DND-41 (cell line): ENCODE measurements at regions not wholly inside any gene's neighbourhood (a gene's known extent, or its start where the extent isn't known, plus 50 kb on each side); places are given as distances from the start of the nearest gene placed in this dataset.
"Not testable (repeated sequence)": the region's sequence is repeated elsewhere in the genome, so short reads cannot be mapped to it uniquely, and the experiment has no call there.

Source experiments
- ATAC-seq: fragments of 200-7000 bp; cut with Tn5 transposase; 3 replicates; pipeline ENCODE4 v1.9.1; 2021; ENCODE audit warnings: low read depth; ENCODE audit not compliant: insufficient read depth
- DNase-seq: peaks from one replicate; pipeline ENCODE4 v3.0.0-alpha.2; 2020
- H2AFZ ChIP-seq: 2 replicates; pipeline ENCODE4 v1.6.0; 2012; ENCODE audit warnings: low read depth, low read length
- H3K27ac ChIP-seq: 2 replicates; pipeline ENCODE4 v1.5.1; 2012; ENCODE audit warnings: low read length, inconsistent platforms
- H3K27me3 ChIP-seq: fragments of 200-600 bp; sonication (generic); 2 replicates; pipeline ENCODE4 v1.6.0; 2012; ENCODE audit warnings: low read length, mild to moderate bottlenecking, inconsistent platforms; ENCODE audit not compliant: insufficient read depth, poor library complexity
- H3K36me3 ChIP-seq: 2 replicates; pipeline ENCODE4 v1.5.1; 2012; ENCODE audit warnings: low read length, inconsistent platforms; ENCODE audit not compliant: insufficient read depth
- H3K4me1 ChIP-seq: 2 replicates; pipeline ENCODE4 v1.5.1; 2012; ENCODE audit warnings: mild to moderate bottlenecking, low read length; ENCODE audit not compliant: insufficient read depth
- H3K4me2 ChIP-seq: 2 replicates; pipeline ENCODE4 v1.6.0; 2012; ENCODE audit warnings: mild to moderate bottlenecking, moderate library complexity, low read length, inconsistent platforms; ENCODE audit not compliant: insufficient read depth
- H3K4me3 ChIP-seq, 2 experiments: fragments of 200-600 bp in 1 of 2; shearing (Covaris generic) in 1 of 2; 2 replicates each; pipeline ENCODE4 v1.5.1; 2012 to 2016; ENCODE audit warnings: inconsistent platforms in 2 of 2, low read length in 2 of 2, mild to moderate bottlenecking in 2 of 2, low read depth in 1 of 2, moderate library complexity in 1 of 2
- H3K79me2 ChIP-seq: 2 replicates; pipeline ENCODE4 v1.6.0; 2012; ENCODE audit warnings: low read length, inconsistent platforms; ENCODE audit not compliant: insufficient read depth
- H3K9ac ChIP-seq: 2 replicates; pipeline ENCODE4 v1.6.0; 2012; ENCODE audit warnings: low read depth, mild to moderate bottlenecking, inconsistent platforms, low read length, moderate library complexity
- H3K9me3 ChIP-seq: 2 replicates; pipeline ENCODE4 v1.5.1; 2012; ENCODE audit warnings: low read length, moderate library complexity, mild to moderate bottlenecking, inconsistent platforms; ENCODE audit not compliant: insufficient read depth, severe bottlenecking
- H4K20me1 ChIP-seq: 2 replicates; pipeline ENCODE4 v1.6.0; 2012; ENCODE audit warnings: low read length; ENCODE audit not compliant: insufficient read depth
- EZH2 ChIP-seq: IDR thresholded peaks from 3 replicates; pipeline ENCODE4 v1.6.1; 2012; ENCODE audit warnings: borderline replicate concordance, low read depth, mild to moderate bottlenecking, moderate library complexity, low read length, inconsistent platforms; ENCODE audit not compliant: severe bottlenecking
- TF ChIP-seq, protein P1 (sequence below): IDR thresholded peaks from 2 replicates; pipeline ENCODE4 v1.5.1; 2012; ENCODE audit warnings: borderline replicate concordance, low read length, moderate library complexity, mild to moderate bottlenecking; ENCODE audit not compliant: poor library complexity, severe bottlenecking; ENCODE audit errors: extremely low read depth

DNA sequence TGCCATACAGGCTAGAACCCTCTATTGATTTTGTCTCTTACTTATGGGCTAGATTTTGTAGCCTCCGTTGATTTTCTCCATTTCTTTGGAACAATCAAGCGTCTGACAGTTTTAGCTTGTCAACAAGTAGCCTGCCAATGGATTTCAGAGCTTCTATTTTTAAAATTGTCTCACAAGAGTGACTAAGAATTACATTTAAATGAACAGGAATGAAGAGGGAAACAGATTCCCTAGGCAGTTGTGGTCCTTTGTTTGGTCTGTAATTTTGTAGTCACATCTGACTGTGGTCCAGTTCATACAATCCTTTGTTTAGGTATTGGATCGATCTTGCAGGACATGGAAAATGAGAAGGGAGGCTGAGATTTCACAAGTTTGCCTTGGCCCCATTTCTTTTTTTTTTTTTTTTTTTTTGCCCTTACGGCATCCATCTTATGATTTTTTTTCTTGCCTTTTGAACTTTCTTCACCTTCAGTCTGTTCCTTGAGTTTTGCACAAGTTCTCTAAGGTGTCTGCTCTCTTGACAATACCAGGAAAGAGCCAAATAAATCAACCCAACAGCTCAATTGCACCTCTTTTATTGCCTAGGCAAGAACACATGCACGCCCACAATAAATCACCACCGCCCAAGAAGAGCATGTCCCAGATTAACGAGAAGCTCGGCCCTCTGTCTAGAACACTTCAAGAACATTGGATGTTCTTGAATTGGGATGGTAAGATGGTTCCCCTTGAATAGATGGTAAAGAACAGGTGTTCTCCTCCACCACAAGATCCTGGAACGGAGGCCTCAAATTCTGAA, 86.5 kb upstream of the EGFL6 start:
- Histone ChIP-seq H3K27me3 (no peaks in the 10 kb centered on the region), H3K9me3 (no peaks in the 10 kb centered on the region), H3K4me1 (peaks cover 11% of the 10 kb centered on the region), H2AFZ (no peak overlapping the region; the same call in 1 of the 2 replicates), H4K20me1 (no peaks in the 10 kb centered on the region), H3K27ac (no peak overlapping the region), H3K4me2 (no peak overlapping the region), H3K36me3 (no peaks in the 10 kb centered on the region), H3K79me2 (no peaks in the 10 kb centered on the region), H3K4me3 (no peak overlapping the region), H3K9ac (no peak overlapping the region)
- TF ChIP-seq EZH2, result no peak
- TF ChIP-seq, protein P1, sequence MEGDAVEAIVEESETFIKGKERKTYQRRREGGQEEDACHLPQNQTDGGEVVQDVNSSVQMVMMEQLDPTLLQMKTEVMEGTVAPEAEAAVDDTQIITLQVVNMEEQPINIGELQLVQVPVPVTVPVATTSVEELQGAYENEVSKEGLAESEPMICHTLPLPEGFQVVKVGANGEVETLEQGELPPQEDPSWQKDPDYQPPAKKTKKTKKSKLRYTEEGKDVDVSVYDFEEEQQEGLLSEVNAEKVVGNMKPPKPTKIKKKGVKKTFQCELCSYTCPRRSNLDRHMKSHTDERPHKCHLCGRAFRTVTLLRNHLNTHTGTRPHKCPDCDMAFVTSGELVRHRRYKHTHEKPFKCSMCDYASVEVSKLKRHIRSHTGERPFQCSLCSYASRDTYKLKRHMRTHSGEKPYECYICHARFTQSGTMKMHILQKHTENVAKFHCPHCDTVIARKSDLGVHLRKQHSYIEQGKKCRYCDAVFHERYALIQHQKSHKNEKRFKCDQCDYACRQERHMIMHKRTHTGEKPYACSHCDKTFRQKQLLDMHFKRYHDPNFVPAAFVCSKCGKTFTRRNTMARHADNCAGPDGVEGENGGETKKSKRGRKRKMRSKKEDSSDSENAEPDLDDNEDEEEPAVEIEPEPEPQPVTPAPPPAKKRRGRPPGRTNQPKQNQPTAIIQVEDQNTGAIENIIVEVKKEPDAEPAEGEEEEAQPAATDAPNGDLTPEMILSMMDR, result no peak
- DNase-seq, result no peak
- no peak for ATAC-seq

DNA sequence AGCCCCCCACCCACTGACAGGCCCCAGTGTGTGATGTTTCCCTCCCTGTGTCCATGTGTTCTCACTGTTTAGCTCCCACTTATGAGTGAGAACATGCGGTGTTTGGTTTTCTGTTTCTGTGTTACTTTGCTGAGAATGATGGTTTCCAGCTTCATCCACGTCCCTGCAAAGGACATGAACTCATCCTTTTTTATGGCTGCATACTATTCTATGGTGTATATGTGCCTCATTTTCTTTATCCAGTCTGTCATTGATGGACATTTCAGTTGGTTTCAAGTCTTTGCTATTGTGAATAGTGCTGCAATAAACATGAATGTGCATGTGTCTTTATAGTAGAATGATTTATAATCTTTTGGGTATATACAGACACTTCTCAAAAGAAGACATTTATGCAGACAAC, 88.6 kb upstream of the EGFL6 start:
- H3K36me3 ChIP-seq, H4K20me1 ChIP-seq, H3K9me3 ChIP-seq: not testable (repeated sequence)

DNA sequence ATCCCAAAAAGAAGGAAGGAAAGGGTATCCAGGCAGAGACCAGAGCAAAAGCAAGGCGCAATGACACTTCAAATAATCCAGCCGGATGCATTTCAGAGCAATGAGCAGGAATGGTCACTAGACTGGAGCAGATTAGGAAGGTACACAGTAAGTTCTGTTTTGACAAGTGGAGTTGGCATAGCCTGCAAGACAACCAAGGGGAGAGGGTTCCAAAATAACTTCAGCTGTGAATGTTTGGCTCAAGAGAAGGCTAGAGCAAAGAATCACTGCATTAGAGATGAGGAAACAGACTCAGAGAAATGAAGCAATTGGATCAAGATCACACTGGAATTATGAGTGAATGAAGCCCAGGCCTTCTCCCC, 90.0 kb upstream of the EGFL6 start:
- no peaks in the 10 kb centered on the region for H4K20me1 ChIP-seq
- no peak for DNase-seq
- no peak overlapping the region for H3K27ac ChIP-seq

More for the DNA sequence above, 88.6 kb upstream of the EGFL6 start:
- H3K27me3 ChIP-seq, H3K9ac ChIP-seq, H3K4me3 ChIP-seq, ATAC-seq, H3K4me2 ChIP-seq, H3K27ac ChIP-seq, H2AFZ ChIP-seq, DNase-seq, H3K79me2 ChIP-seq, H3K4me1 ChIP-seq: not testable (repeated sequence)

DNA sequence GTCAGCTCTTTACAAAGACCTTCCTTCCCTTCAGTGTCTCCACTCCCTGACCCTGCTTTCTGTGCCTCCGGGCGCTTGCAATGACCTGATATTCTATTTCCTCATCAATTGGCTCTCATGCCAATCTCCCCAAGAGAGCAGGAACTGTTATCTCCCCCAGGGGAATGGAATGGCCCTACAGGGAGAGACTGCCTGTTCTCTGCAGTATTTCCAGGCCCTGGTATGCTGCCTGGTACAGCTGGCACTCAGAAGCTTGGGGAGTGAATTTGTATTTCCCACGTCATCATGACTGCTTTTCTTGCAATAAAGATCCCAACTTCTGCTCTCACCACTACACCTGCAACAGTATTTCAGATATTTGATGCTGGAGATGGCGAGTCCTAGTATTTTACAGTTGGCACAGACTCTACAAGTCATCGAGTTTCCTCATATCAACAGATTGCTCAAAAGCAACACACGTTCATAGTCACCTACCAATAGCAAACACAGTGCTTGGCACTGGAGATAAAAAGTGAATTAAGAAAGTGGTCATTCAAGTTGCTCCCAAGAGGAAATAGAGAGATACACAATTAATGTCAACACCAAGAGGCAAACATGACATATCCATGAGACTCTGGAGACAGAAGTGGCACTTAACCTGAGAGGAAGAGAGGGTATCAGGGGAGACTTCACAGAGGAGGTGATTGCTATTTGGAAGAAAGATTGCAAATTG, 90.5 kb upstream of the EGFL6 start:
- H2AFZ ChIP-seq, result no peak overlapping the region
- H3K27me3 ChIP-seq, result no peaks in the 10 kb centered on the region
- H4K20me1 ChIP-seq, result no peaks in the 10 kb centered on the region
- no peak overlapping the region for H3K27ac ChIP-seq
- no peak overlapping the region for H3K4me2 ChIP-seq
- no peaks in the 10 kb centered on the region for H3K79me2 ChIP-seq
- TF ChIP-seq EZH2, result no peak
- TF ChIP-seq, protein P1, result no peak
- no peak overlapping the region for H3K9ac ChIP-seq
- ATAC-seq, result no peak
- H3K9me3 ChIP-seq, result no peaks in the 10 kb centered on the region
- peaks cover 3% of the 10 kb centered on the region for H3K4me1 ChIP-seq
- no peak overlapping the region for H3K4me3 ChIP-seq
- no peak for DNase-seq
- no peaks in the 10 kb centered on the region for H3K36me3 ChIP-seq

More for the DNA sequence above, 90.0 kb upstream of the EGFL6 start:
- no peak for ATAC-seq
- no peak overlapping the region for H3K4me3 ChIP-seq
- H2AFZ ChIP-seq, result no peak overlapping the region
- no peaks in the 10 kb centered on the region for H3K79me2 ChIP-seq
- H3K9ac ChIP-seq, result no peak overlapping the region
- H3K36me3 ChIP-seq, result no peaks in the 10 kb centered on the region
- no peaks in the 10 kb centered on the region for H3K9me3 ChIP-seq
- TF ChIP-seq, protein P1, result no peak
- no peak for TF ChIP-seq EZH2
- no peaks in the 10 kb centered on the region for H3K27me3 ChIP-seq
- H3K4me1 ChIP-seq, result no peaks in the 10 kb centered on the region
- no peak overlapping the region for H3K4me2 ChIP-seq
